ENCODE measurements at regions not wholly inside any gene's neighbourhood (a gene's known extent, or its start where the extent isn't known, plus 50 kb on each side); places are given as distances from the start of the nearest gene placed in this dataset.

GRCh38 chr7:48703466-48703865, 220.9 kb upstream of the CDC14C start:
- DNase-seq (ENCODE audit: low read depth), result no peak

DNA sequence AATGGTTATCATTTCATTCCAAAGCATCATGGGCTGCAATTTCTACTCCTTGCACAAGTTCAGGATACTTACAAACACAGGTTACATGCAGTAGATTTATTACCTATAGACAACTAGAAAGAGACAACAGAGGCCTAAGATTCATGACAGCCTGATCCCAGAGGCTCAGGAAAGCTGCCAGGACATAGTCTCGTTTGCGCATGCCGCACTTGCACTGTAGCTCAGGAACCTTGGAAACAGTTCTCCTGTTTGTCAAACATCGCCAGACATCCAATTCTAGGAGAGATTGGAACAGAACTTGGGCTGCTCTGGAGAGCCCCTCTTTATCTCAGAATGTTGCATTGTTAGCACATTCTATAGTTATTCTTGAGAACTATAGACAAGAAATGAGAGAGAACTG, 216.2 kb upstream of the CDC14C start:
- no peak for DNase-seq (ENCODE audit: low read depth)

DNA sequence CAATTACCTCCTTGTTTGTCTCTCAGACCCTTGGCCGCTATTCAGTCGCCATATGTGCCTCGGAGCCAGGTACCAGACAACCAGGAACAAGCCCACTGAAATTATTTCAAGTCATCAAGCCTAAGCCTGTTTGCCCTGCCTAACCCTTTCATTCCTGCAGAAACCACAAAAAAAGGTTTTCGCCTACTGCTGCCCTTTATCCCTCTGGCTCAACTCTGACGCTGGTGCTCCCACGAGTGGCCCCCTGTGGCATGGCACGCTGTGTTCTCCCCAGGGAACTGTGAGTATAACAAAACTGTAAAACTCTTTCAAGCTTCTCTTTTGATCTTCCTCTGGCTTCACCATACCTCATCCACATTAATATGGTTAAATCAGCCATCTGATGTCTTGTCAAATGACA, 215.7 kb upstream of the CDC14C start:
- no peak for DNase-seq (ENCODE audit: low read depth)

GRCh38 chr7:48710995-48711394, 213.4 kb upstream of the CDC14C start:
- no peak for DNase-seq (ENCODE audit: low read depth)

- DNase-seq (ENCODE audit: low read depth), result peak; percentile 1
Observed at GRCh38 chr7:48718731-48719378, 205.5 kb upstream of the CDC14C start.

GRCh38 chr7:48728799-48729198, 195.5 kb upstream of the CDC14C start:
- no peak for DNase-seq (ENCODE audit: low read depth)

DNA sequence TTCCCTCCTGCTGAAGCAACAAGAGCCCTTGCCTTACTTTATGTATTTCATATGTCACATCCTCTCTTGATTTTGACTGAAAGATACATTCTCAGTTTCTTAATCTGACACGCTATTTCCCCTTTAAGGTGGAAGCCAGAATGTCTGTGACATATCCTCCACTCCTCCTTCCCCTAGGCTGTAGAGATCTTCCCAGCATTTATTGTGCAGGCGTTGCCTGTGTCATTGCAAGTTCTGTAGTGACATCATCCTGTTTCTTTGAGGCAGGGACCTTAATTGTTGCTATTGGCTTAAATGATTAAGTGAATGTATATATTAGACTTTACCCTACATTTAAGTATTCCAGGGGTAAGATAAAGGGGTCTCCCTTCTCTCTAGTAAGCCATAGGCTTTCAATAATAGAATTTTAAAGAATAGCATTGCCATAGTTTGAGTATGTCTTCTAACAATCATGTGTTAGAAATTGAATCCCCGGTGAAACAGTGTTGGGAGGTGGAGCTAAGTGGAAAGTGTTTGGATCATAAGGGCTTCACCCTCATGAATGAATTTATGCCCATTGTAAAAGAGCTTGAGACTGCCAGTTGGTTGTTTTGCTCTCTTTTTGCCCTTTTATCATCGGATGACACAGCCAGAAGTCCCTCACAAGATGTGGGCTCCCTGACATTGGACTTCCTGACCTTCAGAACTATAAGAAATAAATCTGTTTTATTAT, 189.5 kb upstream of the CDC14C start:
- no peak for DNase-seq (ENCODE audit: low read depth)

DNA sequence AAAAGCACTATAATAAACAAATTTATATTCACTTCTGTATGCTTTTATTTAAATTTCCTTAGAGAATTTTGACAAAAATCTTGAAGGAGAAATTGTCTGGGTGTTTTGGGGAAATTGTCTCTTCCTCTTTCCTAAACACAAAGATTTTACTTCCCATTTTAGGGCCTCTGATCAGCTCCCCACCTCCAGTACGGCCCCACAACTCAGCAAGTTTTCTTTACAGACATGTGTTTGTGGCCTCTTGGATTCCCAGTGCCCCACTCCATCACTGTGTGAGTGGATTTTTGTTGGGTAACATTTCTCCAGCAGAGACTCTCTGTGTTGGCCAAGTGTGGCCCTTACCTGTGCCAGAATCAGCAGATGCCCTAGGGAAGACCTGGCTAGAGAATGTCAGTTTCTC, 182.8 kb upstream of the CDC14C start:
- DNase-seq (ENCODE audit: low read depth), result no peak

DNA sequence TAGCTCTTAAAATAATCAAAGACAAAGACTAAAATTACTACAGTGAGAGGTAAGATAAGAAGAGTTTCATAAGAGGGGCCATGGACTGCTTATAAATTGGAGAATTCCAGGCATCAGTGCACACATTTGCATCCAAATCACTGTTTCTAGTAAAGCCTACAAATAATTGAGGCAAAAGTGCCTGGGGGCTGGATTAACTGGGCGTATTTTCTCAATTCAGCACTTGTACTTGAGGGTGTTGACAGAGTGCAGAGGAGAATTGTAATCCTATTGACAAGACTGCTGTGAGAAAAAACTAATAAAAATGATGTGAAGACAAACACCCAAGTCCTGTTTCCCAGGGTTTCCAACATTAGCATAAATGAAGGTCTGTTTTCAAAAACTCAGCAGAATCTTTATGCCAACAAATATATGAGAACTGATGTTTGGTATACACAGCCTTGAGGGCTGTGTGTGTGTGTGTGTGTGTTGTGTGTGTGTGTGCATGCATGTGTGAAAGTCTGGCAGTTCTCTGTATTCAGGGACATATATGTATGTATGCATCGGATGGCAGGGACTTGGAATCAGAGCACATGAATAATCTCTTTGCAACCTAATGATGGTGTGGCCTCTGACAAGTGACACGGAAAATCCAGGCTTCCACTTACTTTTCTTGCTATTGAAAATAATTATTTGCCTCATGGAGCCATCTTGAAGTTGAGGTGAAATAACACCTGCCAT, 182.1 kb upstream of the CDC14C start:
- no peak for DNase-seq (ENCODE audit: low read depth)

DNA sequence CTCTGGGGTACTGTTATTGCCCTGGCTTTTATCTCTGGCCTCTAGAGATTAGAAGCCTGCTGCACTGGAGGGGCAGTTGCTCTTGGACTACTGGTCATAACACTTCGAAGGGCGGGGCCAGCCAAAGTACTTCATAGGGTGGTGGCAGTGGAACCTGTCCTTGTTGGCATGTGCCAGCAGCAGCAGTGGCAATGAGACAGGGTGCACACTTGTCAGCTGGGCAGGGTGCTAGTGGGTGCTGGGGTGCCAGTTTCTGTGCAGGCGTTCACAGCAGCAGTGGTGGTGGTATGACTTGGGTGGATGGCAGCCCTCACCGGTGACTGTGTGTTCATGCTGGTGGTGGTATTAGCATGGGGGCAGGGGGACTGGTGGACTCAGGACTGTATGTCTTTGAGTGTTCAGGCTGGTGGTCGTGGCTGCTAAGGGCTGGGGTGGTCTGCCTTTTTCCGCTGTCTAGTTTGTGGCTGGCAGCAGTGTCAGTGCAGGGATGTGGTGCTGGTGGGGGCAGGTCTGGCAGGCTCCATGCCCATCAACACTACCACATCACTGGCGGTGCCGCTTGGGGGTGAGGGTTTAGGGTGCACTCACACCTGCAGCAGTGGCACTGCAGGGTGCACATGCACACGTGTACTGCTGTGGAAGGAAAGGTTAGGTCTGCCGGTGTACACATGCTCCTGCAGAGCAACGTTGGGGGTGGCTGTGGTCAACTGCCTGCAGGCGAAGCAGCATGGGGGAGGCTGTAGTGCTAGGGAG, 176.1 kb upstream of the CDC14C start:
- DNase-seq (ENCODE audit: low read depth), result no peak

GRCh38 chr7:48755061-48755555, 169.2 kb upstream of the CDC14C start:
- no peak for DNase-seq (ENCODE audit: low read depth)

DNA sequence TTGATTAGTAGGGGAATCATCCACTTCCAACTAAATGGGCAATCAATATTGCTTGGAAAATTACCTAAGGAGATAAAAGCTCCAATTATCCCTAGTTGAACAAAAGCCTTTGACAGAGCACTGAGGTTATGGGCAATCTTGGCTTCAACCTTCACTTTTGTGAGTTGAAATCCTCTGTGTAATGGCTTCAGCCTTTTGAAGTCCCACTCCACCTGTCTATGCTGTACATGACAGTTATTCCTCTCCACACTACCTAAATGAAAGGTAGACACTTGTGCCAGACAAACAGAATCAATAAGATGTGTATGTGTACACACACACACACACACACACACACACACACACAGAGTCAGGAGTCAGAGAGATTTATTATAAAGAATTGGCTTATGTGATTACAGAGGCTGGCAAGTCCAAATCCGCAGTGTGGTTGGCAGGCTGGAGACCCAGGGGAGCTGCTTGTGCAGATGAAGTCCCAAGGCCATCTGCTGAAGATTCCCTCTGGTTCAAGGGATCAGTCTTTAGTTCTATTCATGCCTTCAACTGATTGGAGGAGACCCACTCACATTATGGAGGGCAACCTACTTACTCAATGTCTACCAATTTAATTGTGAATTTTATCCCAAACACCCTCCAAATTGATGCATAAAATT, 164.8 kb upstream of the CDC14C start:
- no peak for DNase-seq (ENCODE audit: low read depth)

- DNase-seq (ENCODE audit: low read depth), result no peak
Observed at GRCh38 chr7:48760528-48761265, 163.7 kb upstream of the CDC14C start.

DNA sequence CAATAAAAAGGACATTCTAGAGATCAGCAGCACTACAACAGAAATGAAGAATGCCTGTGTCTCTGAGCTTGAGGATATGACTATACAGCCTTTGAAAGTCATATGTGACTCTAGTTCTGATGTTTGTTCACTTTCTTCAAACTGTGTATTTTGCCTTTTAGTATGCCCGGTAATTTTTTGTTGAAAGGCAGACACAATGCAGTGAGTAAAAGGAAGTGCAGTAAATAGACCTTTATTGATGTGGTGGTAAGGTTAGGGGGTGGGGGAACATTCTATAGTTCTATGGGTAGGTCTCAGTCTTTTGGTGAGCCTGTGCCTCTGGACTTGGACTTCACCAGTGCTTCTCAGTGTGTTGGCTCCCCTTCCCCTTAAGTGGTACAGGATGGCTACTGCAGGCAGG, 143.5 kb upstream of the CDC14C start:
- DNase-seq (ENCODE audit: low read depth), result no peak

DNA sequence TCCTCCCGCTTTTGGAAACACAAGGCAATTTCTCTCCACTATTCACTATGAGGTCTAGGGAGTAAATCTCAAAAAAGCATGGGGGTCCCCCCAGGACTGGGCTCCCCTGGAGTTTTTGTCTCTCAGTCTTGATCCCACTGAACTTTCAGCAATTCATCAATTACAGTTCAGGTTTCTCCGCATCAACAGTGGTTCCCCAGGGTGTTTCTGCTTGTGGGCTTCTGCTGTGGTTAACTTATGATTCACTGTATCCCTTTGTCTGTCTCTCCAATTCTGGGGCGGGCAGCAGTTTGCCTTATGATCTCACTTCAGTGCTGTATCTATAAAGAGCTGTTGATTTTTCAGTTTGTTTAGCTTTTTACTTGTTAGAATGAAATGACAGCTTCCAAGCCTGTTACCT, 142.6 kb upstream of the CDC14C start:
- peak; percentile 3 for DNase-seq (ENCODE audit: low read depth)

- no peak for DNase-seq (ENCODE audit: low read depth)
Observed at GRCh38 chr7:48782511-48782910, 141.8 kb upstream of the CDC14C start.

DNA sequence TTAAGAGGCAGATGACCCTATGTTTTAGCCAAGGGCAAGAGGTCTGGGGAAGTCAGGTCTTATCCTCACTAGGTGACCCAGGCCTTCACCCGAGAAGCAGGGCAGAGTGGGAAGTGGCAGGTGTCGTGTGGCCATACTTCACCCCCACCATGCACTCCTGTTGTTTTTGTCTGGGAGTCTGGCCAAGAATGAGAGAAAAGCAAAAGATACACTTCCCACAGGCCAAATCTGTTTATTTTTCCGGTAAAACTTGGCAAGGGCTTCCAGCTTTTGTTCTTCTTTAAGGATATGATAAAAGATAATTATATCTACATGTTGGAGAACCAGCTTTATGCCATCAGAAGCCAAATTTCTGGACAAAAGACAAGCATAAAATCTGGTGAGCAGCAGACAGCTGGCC, 137.4 kb upstream of the CDC14C start:
- DNase-seq (ENCODE audit: low read depth), result no peak

- no peak for DNase-seq (ENCODE audit: low read depth)
Observed at GRCh38 chr7:48803250-48803649, 121.1 kb upstream of the CDC14C start.

- no peak for DNase-seq (ENCODE audit: low read depth)
Observed at GRCh38 chr7:48806731-48807130, 117.6 kb upstream of the CDC14C start.

DNA sequence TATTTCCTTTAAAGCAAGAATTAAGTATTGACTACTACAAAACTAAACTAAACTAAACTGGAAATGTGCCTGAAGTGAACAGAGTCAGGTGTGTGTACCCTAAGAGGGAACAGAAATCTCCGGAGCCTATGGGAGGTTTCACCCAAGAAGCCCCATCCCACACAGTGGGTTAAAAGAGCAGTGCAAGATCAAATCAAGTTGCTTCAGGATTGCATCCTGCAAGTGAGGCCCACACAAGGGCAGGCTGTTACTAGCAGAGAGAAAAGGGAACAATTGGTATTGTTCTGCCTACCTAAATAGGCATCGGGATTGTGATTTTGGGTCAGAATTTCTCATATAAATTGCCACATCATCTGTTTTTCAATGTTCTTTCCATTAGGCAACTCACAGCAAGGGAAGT, 113.3 kb upstream of the CDC14C start:
- DNase-seq (ENCODE audit: low read depth), result no peak

- DNase-seq (ENCODE audit: low read depth), result no peak
Observed at GRCh38 chr7:48813472-48813871, 110.9 kb upstream of the CDC14C start.

Measured in M059J (cell line).